ENCODE measurements at regions not wholly inside any gene's neighbourhood (a gene's known extent, or its start where the extent isn't known, plus 50 kb on each side); places are given as distances from the start of the nearest gene placed in this dataset.

DNA sequence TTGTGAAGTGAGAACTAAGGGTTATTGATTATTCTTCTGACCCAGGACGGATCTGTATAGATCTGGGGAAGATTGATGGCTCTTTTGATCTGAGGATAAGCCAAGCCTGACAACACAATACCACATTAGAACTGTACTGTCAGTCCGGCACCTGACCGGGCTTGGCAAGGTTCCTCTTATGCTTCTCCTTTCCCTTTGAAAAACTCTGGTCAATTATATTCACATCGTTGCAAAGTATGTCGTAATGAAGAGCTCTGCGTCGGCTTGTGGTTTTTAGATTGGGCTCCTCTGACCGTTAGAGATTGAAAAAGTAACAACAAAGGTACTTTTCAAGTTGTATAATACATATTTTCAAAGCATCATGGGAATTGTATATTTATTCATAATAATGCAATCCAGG lies 389.8 kb downstream of the NR2F2 start:
- TF ChIP-seq, protein P1, sequence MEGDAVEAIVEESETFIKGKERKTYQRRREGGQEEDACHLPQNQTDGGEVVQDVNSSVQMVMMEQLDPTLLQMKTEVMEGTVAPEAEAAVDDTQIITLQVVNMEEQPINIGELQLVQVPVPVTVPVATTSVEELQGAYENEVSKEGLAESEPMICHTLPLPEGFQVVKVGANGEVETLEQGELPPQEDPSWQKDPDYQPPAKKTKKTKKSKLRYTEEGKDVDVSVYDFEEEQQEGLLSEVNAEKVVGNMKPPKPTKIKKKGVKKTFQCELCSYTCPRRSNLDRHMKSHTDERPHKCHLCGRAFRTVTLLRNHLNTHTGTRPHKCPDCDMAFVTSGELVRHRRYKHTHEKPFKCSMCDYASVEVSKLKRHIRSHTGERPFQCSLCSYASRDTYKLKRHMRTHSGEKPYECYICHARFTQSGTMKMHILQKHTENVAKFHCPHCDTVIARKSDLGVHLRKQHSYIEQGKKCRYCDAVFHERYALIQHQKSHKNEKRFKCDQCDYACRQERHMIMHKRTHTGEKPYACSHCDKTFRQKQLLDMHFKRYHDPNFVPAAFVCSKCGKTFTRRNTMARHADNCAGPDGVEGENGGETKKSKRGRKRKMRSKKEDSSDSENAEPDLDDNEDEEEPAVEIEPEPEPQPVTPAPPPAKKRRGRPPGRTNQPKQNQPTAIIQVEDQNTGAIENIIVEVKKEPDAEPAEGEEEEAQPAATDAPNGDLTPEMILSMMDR (IDR thresholded peaks at IDR 0.05; ENCODE audit: low read depth, low read length): no peak
- no peak overlapping the region for H3K4me3 ChIP-seq (ENCODE audit: low read depth, low read length)

DNA sequence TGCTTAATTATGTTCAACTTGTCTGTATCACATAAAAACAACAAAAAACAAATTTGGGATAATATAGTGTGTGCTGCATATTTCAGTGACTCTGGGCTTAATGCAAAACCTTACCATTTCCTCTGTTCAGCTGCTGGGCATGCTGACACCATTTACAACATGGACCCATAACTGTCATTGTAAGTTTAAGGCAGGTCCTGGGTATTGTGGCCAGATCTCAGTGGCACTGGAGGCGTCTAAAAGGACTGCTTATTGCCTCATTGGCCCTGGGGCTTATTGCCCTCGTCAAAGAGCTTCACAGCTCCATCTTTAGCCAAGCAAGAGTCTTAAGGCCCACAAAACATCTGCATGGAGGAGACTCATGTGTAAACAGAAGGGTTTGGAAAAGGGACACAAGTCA lies 390.2 kb downstream of the NR2F2 start:
- TF ChIP-seq, protein P1 (IDR thresholded peaks at IDR 0.05; ENCODE audit: low read depth, low read length): no peak
- H3K4me3 ChIP-seq (ENCODE audit: low read depth, low read length): no peak overlapping the region

DNA sequence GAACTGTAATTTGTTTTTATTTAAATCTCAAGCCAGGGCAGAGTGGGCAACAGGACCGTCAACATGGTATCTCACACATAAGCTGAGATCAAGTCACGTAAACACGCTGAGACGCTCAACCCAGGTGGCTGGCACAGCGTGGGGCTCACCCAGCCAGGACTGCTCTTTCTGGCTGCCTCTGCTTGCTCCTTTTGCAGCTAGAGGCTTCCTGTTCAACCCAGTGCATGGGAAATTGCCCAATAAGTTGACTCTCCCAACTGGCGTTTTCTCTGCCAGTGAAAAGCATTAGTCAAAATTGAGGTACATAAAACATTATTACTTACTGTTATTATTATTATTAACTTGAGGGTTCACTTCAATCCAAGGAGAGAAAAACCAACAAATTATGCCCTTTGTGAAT lies 398.1 kb downstream of the NR2F2 start:
- TF ChIP-seq, protein P1 (IDR thresholded peaks at IDR 0.05; ENCODE audit: low read depth, low read length): no peak
- H3K4me3 ChIP-seq (ENCODE audit: low read depth, low read length): no peak overlapping the region

DNA sequence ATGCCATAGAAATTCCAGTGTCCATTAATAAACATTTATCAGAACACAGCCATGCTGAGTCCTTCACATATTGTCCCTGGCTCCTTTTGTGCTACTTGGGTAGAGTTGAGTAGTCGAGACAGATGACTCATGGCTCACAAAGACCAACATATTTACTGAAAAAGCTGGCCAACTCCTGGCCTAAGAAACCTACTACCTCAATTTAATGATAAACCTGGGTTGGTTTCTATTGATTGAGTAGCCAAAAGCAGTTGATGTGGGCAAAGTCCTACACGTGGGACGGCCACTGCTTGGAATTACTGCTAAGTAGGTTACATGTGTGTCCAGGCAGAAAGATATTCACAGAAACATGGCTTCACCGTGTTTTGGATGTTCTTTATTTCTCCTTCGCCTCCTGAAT lies 402.2 kb downstream of the NR2F2 start:
- no peak overlapping the region for H3K4me3 ChIP-seq (ENCODE audit: low read depth, low read length)
- TF ChIP-seq, protein P1 (IDR thresholded peaks at IDR 0.05; ENCODE audit: low read depth, low read length): no peak

DNA sequence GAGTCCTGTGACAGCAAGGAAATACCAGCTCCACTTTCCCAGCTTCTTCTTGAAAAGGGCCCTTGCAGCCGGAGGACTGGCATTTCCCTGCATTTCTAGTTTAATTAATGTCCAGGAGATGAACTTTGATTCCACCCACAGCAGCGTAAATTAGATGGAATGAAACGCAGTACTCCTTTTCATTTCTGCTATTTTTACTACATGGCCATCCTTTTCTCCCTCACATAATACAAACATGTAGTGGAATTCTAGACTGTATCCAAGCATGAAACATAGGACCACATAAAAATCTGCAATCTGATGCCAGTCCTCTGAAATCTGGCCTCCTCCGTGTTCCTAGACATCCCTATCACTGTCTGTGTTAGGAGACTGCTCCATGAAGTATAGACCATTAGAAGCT lies 403.2 kb downstream of the NR2F2 start:
- no peak overlapping the region for H3K4me3 ChIP-seq (ENCODE audit: low read depth, low read length)
- TF ChIP-seq, protein P1 (IDR thresholded peaks at IDR 0.05; ENCODE audit: low read depth, low read length): no peak

DNA sequence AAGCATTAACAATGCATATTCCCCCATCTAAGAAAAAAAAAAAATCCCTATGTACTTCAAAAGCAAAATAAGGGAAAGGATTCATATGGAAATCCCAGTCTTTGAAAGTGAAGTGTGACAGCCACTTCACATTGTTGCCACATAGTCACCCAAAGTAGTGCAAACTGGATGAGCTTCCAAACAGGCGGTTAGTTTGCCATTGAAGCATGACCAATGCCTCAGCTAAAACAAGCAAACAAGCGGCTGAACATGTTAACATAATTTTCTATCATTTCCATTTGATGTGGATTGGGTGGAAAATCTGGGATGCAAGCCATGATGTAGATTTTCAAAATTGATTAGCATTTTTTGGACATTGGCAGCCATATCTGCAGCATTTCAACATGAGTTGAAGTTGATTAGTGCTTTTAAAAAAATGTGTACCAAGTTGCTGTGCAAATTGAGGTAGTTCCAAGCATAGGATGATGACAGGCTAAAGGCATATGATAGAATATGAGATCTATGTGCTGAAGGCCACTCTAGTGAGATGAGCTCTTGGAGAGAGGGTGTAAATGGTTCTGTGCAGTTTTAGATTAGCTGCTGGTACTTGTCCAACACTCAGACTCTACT lies 405.2 kb downstream of the NR2F2 start:
- TF ChIP-seq, protein P1 (IDR thresholded peaks at IDR 0.05; ENCODE audit: low read depth, low read length): no peak
- H3K4me3 ChIP-seq (ENCODE audit: low read depth, low read length): no peak overlapping the region

DNA sequence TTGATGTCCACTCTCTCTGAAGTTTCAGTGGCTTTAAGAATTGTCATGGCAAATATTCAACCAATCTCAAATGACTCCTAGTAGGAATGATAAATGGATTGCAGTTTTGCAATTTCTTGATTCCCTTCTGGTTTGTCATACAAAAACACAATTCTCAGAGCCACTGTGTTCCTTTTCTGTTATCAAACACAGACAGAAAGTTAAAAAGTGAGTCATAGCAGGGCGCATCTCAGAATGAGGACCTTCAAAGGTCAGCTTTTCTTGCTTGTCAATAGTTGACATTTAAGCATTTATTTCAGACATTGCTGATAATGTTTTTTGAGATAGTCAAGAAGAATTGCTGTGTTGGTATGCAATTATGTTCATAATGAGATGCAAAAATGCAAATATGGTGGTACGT lies 405.9 kb downstream of the NR2F2 start:
- TF ChIP-seq, protein P1 (IDR thresholded peaks at IDR 0.05; ENCODE audit: low read depth, low read length): no peak
- no peak overlapping the region for H3K4me3 ChIP-seq (ENCODE audit: low read depth, low read length)

All from WI38 (cell line).